Ishikawa (cell line): ENCODE measurements at regions not wholly inside any gene's neighbourhood (a gene's known extent, or its start where the extent isn't known, plus 50 kb on each side); places are given as distances from the start of the nearest gene placed in this dataset.

ENCODE experiments used
- MAX ChIP-seq: IDR thresholded peaks from 2 replicates; pipeline ENCODE4 v1.6.1; 2012
- RAD21 ChIP-seq: IDR thresholded peaks from 2 replicates; pipeline ENCODE4 v1.6.1; 2012; ENCODE audit warnings: low read depth
- REST ChIP-seq: IDR thresholded peaks from 2 replicates; pipeline ENCODE4 v1.6.1; 2012; ENCODE audit warnings: low read depth, mild to moderate bottlenecking

GRCh38 chr7:49333180-49333881 lies 409.0 kb downstream of the CDC14C start:
- no peak for TF ChIP-seq REST
- no peak for TF ChIP-seq MAX
- no peak for TF ChIP-seq RAD21
